Mesodermal cell (in vitro differentiated cells): ENCODE measurements at regions not wholly inside any gene's neighbourhood (a gene's known extent, or its start where the extent isn't known, plus 50 kb on each side); places are given as distances from the start of the nearest gene placed in this dataset.

ENCODE experiments used
- H3K27ac ChIP-seq: 2 replicates; pipeline ENCODE4 v1.7.0; 2013; ENCODE audit warnings: mild to moderate bottlenecking, low read depth, low read length, moderate library complexity; ENCODE audit not compliant: severe bottlenecking
- H3K36me3 ChIP-seq: 2 replicates; pipeline ENCODE4 v1.7.1; 2013; ENCODE audit warnings: mild to moderate bottlenecking, low read length, moderate library complexity; ENCODE audit not compliant: control insufficient read depth, insufficient read depth
- H3K4me1 ChIP-seq: one replicate; pipeline ENCODE4 v1.7.1; 2013; ENCODE audit warnings: mild to moderate bottlenecking, low read length; ENCODE audit not compliant: insufficient read depth, control insufficient read depth, poor library complexity, severe bottlenecking
- H3K4me3 ChIP-seq: 2 replicates; pipeline ENCODE4 v1.7.0; 2013; ENCODE audit warnings: low read length, control low read depth, mild to moderate bottlenecking; ENCODE audit not compliant: insufficient read depth, poor library complexity, severe bottlenecking; ENCODE audit errors: extremely low read depth
- H3K9me3 ChIP-seq: 2 replicates; pipeline ENCODE4 v1.7.1; 2013; ENCODE audit warnings: mild to moderate bottlenecking, low read length, moderate library complexity; ENCODE audit not compliant: control insufficient read depth
- WGBS, 2 experiments: methylation state at CpG; one replicate each; pipeline ENCODE4 v1.1.5; 2013; ENCODE audit warnings: missing lambda C conversion rate in 2 of 2; ENCODE audit not compliant: insufficient coverage in 2 of 2; 5-methylcytosine and 5-hydroxymethylcytosine counted together

- Histone ChIP-seq H3K4me1 (peaks cover 32% of the 10 kb centered on the region), H3K36me3 (no peaks in the 10 kb centered on the region), H3K27ac (no peak overlapping the region), H3K9me3 (no peaks in the 10 kb centered on the region), H3K4me3 (no peak overlapping the region)
- WGBS, 2 experiments: 55 to 78% methylated on average over 2 of the region's 2 CpGs
These were observed 76.6 kb upstream of the ITGA1 start for GRCh38 chr5:52710972-52711596.

DNA sequence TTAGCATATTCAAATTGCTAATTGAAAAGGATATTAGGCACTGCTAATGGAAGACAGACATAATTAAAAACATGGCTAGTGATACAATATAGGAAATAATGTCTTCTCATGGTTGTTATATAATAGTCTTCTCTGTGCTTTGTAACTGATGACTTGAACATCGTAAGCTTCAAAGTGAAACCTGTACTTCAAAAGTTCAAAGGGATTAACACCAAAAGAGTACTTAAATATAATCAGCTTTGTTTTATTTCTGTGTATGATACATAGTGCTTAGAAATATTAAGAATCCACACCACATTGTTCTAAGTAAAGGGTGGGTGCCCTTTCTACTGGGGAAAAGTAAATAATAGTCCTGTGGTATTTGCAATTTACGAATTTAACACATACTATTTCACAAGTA, 75.4 kb upstream of the ITGA1 start:
- Histone ChIP-seq H3K4me1 (peaks cover 23% of the 10 kb centered on the region), H3K36me3 (no peaks in the 10 kb centered on the region), H3K9me3 (peaks cover 3% of the 10 kb centered on the region), H3K4me3 (no peak overlapping the region), H3K27ac (no peak overlapping the region)
- no CpG with 5 or more reads among the region's 2 CpGs for WGBS, 2 experiments

GRCh38 chr5:52725065-52725746, 62.5 kb upstream of the ITGA1 start:
- Histone ChIP-seq H3K4me1 (peaks cover 29% of the 10 kb centered on the region), H3K4me3 (no peak overlapping the region), H3K27ac (no peak overlapping the region), H3K36me3 (no peaks in the 10 kb centered on the region), H3K9me3 (no peaks in the 10 kb centered on the region)
- 83 to 100% methylated on average over 2 to 4 of the region's 6 CpGs for WGBS, 2 experiments

DNA sequence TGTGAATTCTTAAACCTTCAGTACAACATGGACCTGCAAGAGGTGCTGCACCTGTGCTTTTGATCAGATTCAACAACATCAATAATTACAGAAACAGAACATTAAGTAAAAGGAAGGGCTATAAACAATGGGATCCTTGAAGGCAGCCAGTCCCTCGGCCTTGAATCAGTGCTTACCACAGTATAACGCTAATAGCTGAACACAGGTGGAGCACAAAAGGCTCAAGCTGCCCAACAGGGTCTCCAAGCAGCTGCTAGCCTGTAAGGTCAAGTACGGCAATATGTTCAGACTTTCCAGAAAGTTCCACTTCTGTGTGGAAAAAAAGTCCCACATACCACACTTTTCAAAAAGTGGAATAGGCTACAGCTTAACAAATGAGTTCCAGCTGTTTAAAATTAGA, 61.9 kb upstream of the ITGA1 start:
- H3K27ac ChIP-seq: no peak overlapping the region
- H3K4me1 ChIP-seq: peaks cover 29% of the 10 kb centered on the region
- no peaks in the 10 kb centered on the region for H3K36me3 ChIP-seq
- peaks cover 5% of the 10 kb centered on the region for H3K9me3 ChIP-seq
- 89 to 96% methylated on average over 2 of the region's 3 CpGs for WGBS, 2 experiments
- no peak overlapping the region for H3K4me3 ChIP-seq

DNA sequence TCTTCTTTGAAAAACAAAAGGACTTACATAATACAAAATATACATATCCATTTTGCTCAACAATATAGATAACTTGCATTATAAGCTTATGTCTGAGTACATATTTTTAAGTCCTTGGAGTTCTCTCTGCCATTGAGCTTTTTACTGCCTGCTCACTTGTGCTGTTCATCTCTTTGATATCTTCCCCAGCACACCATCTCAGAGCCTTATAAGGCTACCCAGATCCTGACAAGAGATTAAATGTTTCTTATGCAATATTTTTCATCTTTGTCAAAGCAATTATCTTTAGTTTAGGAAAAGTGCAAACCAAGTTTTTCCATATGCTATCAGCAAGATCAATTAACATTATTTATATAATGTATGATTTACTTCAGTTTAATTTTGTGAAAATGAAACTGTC, 60.7 kb upstream of the ITGA1 start:
- H3K27ac ChIP-seq: peak overlapping the region; percentile 26
- H3K9me3 ChIP-seq: peaks cover 9% of the 10 kb centered on the region
- H3K4me3 ChIP-seq: no peak overlapping the region
- H3K36me3 ChIP-seq: no peaks in the 10 kb centered on the region
- peaks cover 29% of the 10 kb centered on the region for H3K4me1 ChIP-seq

- Histone ChIP-seq H3K36me3 (no peaks in the 10 kb centered on the region), H3K27ac (peak overlapping the region; percentile 84)
These were observed 60.1 kb upstream of the ITGA1 start for GRCh38 chr5:52727576-52727975.

DNA sequence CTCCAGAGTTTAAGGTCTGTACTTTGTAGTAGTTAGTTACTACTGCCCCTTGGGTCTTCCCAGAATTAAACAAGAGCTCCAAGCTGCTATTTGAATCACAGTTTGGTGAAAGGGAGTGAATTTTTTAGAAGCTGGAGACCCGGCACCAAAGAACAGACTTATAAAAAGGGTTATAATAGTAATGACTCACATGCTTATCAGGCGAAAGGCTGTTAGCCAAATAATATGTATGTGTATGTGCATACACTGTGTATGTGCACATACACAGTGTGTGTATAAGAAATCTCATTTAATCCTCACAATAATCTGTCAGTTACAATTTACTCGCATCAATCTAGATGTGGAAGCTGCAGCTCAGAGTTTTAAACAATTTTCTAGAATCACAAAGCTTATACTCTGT, 59.5 kb upstream of the ITGA1 start:
- H3K4me1 ChIP-seq: peaks cover 29% of the 10 kb centered on the region
- H3K4me3 ChIP-seq: no peak overlapping the region
- H3K27ac ChIP-seq: peak overlapping the region; percentile 84
- H3K9me3 ChIP-seq: peaks cover 9% of the 10 kb centered on the region
- WGBS, 2 experiments: 100% methylated on average over 2 of the region's 3 CpGs; no CpG with 5 or more reads in 1 of the 2 experiments
- no peaks in the 10 kb centered on the region for H3K36me3 ChIP-seq

More at GRCh38 chr5:52727576-52727975, 60.1 kb upstream of the ITGA1 start:
- WGBS, 2 experiments: 57 to 70% methylated on average over 2 to 6 of the region's 6 CpGs
- Histone ChIP-seq H3K9me3 (peaks cover 9% of the 10 kb centered on the region), H3K4me3 (no peak overlapping the region), H3K4me1 (peaks cover 29% of the 10 kb centered on the region)

DNA sequence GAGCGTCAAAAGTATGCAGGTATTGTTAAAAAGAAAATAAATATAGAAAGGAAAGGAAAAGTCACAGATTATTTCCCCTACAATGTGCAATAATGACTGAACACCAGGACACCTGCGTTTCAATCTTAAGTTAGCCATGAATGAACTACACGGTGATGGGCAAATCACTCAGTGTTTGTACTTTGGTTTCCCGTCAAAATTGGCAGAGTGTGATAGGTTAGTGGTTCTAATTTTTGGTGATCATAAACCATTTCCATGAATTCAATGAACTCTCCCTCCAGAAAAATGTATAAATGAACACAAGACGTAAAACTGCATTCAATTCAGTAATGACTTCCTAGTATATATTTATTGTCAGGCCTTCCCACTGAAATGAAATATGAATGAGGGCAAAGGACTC, 59.0 kb upstream of the ITGA1 start:
- Histone ChIP-seq H3K9me3 (peaks cover 9% of the 10 kb centered on the region), H3K4me1 (peaks cover 29% of the 10 kb centered on the region), H3K4me3 (no peak overlapping the region), H3K36me3 (no peaks in the 10 kb centered on the region), H3K27ac (peak overlapping the region; percentile 84)
- WGBS, 2 experiments: no CpG with 5 or more reads among the region's 5 CpGs

GRCh38 chr5:52731274-52732027, 56.3 kb upstream of the ITGA1 start:
- H3K4me3 ChIP-seq: no peak overlapping the region
- H3K9me3 ChIP-seq: peaks cover 9% of the 10 kb centered on the region
- H3K4me1 ChIP-seq: peaks cover 19% of the 10 kb centered on the region
- no peaks in the 10 kb centered on the region for H3K36me3 ChIP-seq
- no CpG with 5 or more reads among the region's 1 CpG for WGBS, 2 experiments
- no peak overlapping the region for H3K27ac ChIP-seq

DNA sequence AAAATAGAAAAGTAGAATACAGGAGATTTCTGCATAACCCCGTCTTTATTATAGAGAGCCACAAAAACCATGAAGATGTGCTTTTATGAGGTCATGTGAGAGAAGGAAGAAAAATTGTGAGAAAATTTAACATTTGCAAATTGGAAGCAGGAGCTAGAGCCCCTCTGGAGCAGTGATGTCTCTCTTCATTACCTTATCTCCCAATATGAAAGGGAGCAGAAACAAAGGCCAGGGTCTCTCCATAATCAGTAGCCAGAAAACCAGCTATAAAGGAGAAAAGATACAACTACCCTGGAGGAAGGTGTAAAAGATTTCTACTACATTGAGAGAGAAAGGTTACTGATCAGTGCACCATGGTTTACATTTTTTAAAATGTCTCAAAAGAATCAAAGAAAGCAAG, 53.2 kb upstream of the ITGA1 start:
- no peak overlapping the region for H3K27ac ChIP-seq
- H3K9me3 ChIP-seq: peaks cover 9% of the 10 kb centered on the region
- no CpG with 5 or more reads among the region's 1 CpG for WGBS, 2 experiments
- no peaks in the 10 kb centered on the region for H3K36me3 ChIP-seq
- H3K4me1 ChIP-seq: peaks cover 16% of the 10 kb centered on the region
- H3K4me3 ChIP-seq: no peak overlapping the region

DNA sequence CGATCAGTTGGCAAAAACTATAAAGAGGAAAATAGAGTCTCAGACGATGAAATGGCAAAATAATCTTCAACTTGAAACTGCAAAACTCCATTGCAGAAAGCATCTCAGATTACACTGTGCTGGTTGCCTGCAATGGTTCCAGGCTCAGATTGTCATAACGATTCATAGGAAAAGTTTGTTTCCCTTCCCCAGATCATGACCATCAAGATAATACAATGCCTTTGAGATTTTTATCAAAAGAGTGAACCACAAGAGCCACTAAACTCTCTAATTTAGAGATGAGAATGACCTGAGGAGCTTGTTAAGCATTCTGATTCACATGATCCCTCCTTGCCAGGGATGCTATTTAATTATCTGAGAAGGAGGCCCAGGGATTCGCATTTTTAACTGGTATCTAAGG, 52.6 kb upstream of the ITGA1 start:
- Histone ChIP-seq H3K4me3 (no peak overlapping the region), H3K4me1 (peaks cover 16% of the 10 kb centered on the region), H3K36me3 (no peaks in the 10 kb centered on the region), H3K27ac (no peak overlapping the region), H3K9me3 (peaks cover 9% of the 10 kb centered on the region)
- WGBS, 2 experiments: 87 to 90% methylated on average over 3 of the region's 4 CpGs
